ENCODE measurements at regions not wholly inside any gene's neighbourhood (a gene's known extent, or its start where the extent isn't known, plus 50 kb on each side); places are given as distances from the start of the nearest gene placed in this dataset.

GRCh38 chr20:19129976-19130612, 82.3 kb upstream of the SLC24A3 start:
- Histone ChIP-seq H3K4me3 (no peak overlapping the region), H2AFZ (replicated peaks) (no peak overlapping the region), H3K27me3 (no peaks in the 10 kb centered on the region)

GRCh38 chr20:19130613-19130984, 81.8 kb upstream of the SLC24A3 start:
- H3K4me1 Mint-ChIP-seq: no peaks in the 10 kb centered on the region

More at GRCh38 chr20:19129976-19130612, 82.3 kb upstream of the SLC24A3 start:
- TF ChIP-seq, protein P1, sequence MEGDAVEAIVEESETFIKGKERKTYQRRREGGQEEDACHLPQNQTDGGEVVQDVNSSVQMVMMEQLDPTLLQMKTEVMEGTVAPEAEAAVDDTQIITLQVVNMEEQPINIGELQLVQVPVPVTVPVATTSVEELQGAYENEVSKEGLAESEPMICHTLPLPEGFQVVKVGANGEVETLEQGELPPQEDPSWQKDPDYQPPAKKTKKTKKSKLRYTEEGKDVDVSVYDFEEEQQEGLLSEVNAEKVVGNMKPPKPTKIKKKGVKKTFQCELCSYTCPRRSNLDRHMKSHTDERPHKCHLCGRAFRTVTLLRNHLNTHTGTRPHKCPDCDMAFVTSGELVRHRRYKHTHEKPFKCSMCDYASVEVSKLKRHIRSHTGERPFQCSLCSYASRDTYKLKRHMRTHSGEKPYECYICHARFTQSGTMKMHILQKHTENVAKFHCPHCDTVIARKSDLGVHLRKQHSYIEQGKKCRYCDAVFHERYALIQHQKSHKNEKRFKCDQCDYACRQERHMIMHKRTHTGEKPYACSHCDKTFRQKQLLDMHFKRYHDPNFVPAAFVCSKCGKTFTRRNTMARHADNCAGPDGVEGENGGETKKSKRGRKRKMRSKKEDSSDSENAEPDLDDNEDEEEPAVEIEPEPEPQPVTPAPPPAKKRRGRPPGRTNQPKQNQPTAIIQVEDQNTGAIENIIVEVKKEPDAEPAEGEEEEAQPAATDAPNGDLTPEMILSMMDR (IDR thresholded peaks at IDR 0.05): no peak
- TF ChIP-seq EZH2 (IDR thresholded peaks at IDR 0.05) (no peak), EZH2phosphoT487 (IDR thresholded peaks at IDR 0.05) (no peak)
- Histone ChIP-seq H3K27ac (no peak overlapping the region), H3K4me2 (no peak overlapping the region), H3K4me1 (no peaks in the 10 kb centered on the region), H3K79me2 (ENCODE audit: low read depth) (no peaks in the 10 kb centered on the region), H4K20me1 (ENCODE audit: low read depth) (no peaks in the 10 kb centered on the region), H3K9me3 (ENCODE audit: low read depth) (no peaks in the 10 kb centered on the region), H3K9ac (no peak overlapping the region), H3K36me3 (no peaks in the 10 kb centered on the region), H3F3A (ENCODE audit: low read depth) (no peaks in the 10 kb centered on the region)
- Mint-ChIP-seq H3K36me3 (no peaks in the 10 kb centered on the region), H3K9me3 (peaks cover 4% of the 10 kb centered on the region), H3K4me1 (no peaks in the 10 kb centered on the region), H3K4me3 (no peak overlapping the region), H3K27me3 (ENCODE audit: insufficient read depth, low read depth) (peaks cover 4% of the 10 kb centered on the region), H3K27ac (no peak overlapping the region)
- no peak for DNase-seq (ENCODE audit: low spot score)

DNA sequence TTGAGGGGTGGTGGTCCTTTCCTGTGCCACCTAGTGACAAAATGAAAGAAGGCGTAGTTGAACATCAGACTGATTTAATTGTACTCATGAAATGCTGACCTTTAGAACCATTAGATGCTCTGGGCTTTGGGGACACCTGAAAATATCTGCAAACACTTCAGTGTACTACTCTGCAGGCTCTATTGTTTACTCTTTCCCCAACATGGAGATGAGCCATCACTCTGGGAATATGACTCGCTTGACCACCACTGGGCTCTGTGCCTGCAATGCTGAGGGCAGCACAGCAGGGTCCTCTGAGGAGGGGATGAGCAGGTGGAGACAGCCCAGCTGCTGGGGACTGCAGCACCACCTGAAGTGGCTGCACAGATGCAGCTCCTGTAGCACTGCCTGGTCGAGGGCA, 74.8 kb upstream of the SLC24A3 start:
- no peaks in the 10 kb centered on the region for H3K9me3 ChIP-seq (ENCODE audit: low read depth)
- H3K27ac ChIP-seq: no peak overlapping the region
- no peak for DNase-seq (ENCODE audit: low spot score)
- Mint-ChIP-seq H3K4me1 (no peaks in the 10 kb centered on the region), H3K4me3 (no peak overlapping the region), H3K27me3 (ENCODE audit: insufficient read depth, low read depth) (peaks cover 10% of the 10 kb centered on the region), H3K27ac (no peak overlapping the region), H3K9me3 (peaks cover 27% of the 10 kb centered on the region), H3K36me3 (no peaks in the 10 kb centered on the region)
- no peak for TF ChIP-seq EZH2 (IDR thresholded peaks at IDR 0.05)
- TF ChIP-seq, protein P1 (IDR thresholded peaks at IDR 0.05): no peak
- TF ChIP-seq EZH2phosphoT487 (IDR thresholded peaks at IDR 0.05): no peak
- H3F3A ChIP-seq (ENCODE audit: low read depth): no peaks in the 10 kb centered on the region
- H3K4me2 ChIP-seq: no peak overlapping the region
- H3K4me3 ChIP-seq: no peak overlapping the region
- H4K20me1 ChIP-seq (ENCODE audit: low read depth): no peaks in the 10 kb centered on the region
- no peaks in the 10 kb centered on the region for H3K79me2 ChIP-seq (ENCODE audit: low read depth)
- H3K4me1 ChIP-seq: no peaks in the 10 kb centered on the region
- no peaks in the 10 kb centered on the region for H3K27me3 ChIP-seq
- H2AFZ ChIP-seq (replicated peaks): no peak overlapping the region
- H3K9ac ChIP-seq: no peak overlapping the region
- no peaks in the 10 kb centered on the region for H3K36me3 ChIP-seq

More at GRCh38 chr20:19130613-19130984, 81.8 kb upstream of the SLC24A3 start:
- Histone ChIP-seq H3K36me3 (no peaks in the 10 kb centered on the region), H3K4me3 (no peak overlapping the region), H3K27ac (no peak overlapping the region), H3K9ac (no peak overlapping the region), H3K27me3 (no peaks in the 10 kb centered on the region), H3K4me1 (no peaks in the 10 kb centered on the region), H2AFZ (replicated peaks) (no peak overlapping the region), H3K4me2 (no peak overlapping the region), H3K79me2 (ENCODE audit: low read depth) (no peaks in the 10 kb centered on the region), H4K20me1 (ENCODE audit: low read depth) (no peaks in the 10 kb centered on the region), H3F3A (ENCODE audit: low read depth) (no peaks in the 10 kb centered on the region), H3K9me3 (ENCODE audit: low read depth) (no peaks in the 10 kb centered on the region)
- Mint-ChIP-seq H3K36me3 (no peaks in the 10 kb centered on the region), H3K9me3 (peaks cover 6% of the 10 kb centered on the region), H3K27ac (no peak overlapping the region), H3K4me3 (no peak overlapping the region), H3K27me3 (ENCODE audit: insufficient read depth, low read depth) (peaks cover 4% of the 10 kb centered on the region)
- no peak for DNase-seq (ENCODE audit: low spot score)
- TF ChIP-seq, protein P1 (IDR thresholded peaks at IDR 0.05): no peak
- TF ChIP-seq EZH2 (IDR thresholded peaks at IDR 0.05) (no peak), EZH2phosphoT487 (IDR thresholded peaks at IDR 0.05) (no peak)
